KMS-11 (cell line): ENCODE measurements at regions not wholly inside any gene's neighbourhood (a gene's known extent, or its start where the extent isn't known, plus 50 kb on each side); places are given as distances from the start of the nearest gene placed in this dataset.

Source experiments
- H2AFZ ChIP-seq: fragments of 200-600 bp; sonication (generic); 2 replicates; pipeline ENCODE4 v1.6.1; 2016; ENCODE audit warnings: antibody characterized with exemption, mixed run types, low read depth
- H3K27ac ChIP-seq: fragments of 200-600 bp; sonication (generic); 2 replicates; pipeline ENCODE4 v1.6.1; 2016; ENCODE audit warnings: mild to moderate bottlenecking, mixed run types
- H3K27me3 ChIP-seq: fragments of 200-600 bp; sonication (generic); 2 replicates; pipeline ENCODE4 v1.6.1; 2017; ENCODE audit warnings: mild to moderate bottlenecking, low read depth, mixed run types, moderate library complexity; ENCODE audit not compliant: insufficient read depth
- H3K36me3 ChIP-seq: fragments of 200-600 bp; sonication (generic); 2 replicates; pipeline ENCODE4 v1.6.1; 2017; ENCODE audit warnings: mild to moderate bottlenecking, mixed run types; ENCODE audit not compliant: insufficient read depth
- H3K4me1 ChIP-seq: fragments of 200-600 bp; sonication (generic); 2 replicates; pipeline ENCODE4 v1.6.1; 2016; ENCODE audit warnings: mild to moderate bottlenecking, low read depth, mixed run types; ENCODE audit not compliant: poor library complexity, severe bottlenecking
- H3K4me2 ChIP-seq: fragments of 200-600 bp; sonication (generic); 2 replicates; pipeline ENCODE4 v1.7.0; 2016; ENCODE audit warnings: mild to moderate bottlenecking, mixed run types
- H3K4me3 ChIP-seq: fragments of 200-600 bp; sonication (generic); IDR thresholded peaks from 2 replicates; pipeline ENCODE4 v1.6.1; 2017; ENCODE audit warnings: low read depth, low read length, mixed read lengths; ENCODE audit not compliant: insufficient read depth
- H3K79me2 ChIP-seq: fragments of 200-600 bp; sonication (generic); 2 replicates; pipeline ENCODE4 v1.6.1; 2016; ENCODE audit warnings: low read depth, mixed run types; ENCODE audit not compliant: insufficient read depth
- H3K9ac ChIP-seq: fragments of 200-600 bp; sonication (generic); 2 replicates; pipeline ENCODE4 v1.6.1; 2016; ENCODE audit warnings: mild to moderate bottlenecking, mixed run types
- H4K20me1 ChIP-seq: fragments of 200-600 bp; sonication (generic); 2 replicates; pipeline ENCODE4 v1.6.1; 2016; ENCODE audit warnings: mild to moderate bottlenecking, mixed run types; ENCODE audit not compliant: insufficient read depth
- CTCF ChIP-seq: fragments of 200-600 bp; sonication (generic); conservative IDR thresholded peaks from 2 replicates; pipeline ENCODE4 v1.6.1; 2017; ENCODE audit warnings: low read depth, mild to moderate bottlenecking, antibody characterized with exemption, low read length, moderate library complexity, mixed read lengths

GRCh38 chr1:106984801-106985200 lies 71.7 kb upstream of the PRMT6 start:
- no peak for TF ChIP-seq CTCF
- no peak overlapping the region for H3K27ac ChIP-seq
- H3K36me3 ChIP-seq: no peaks in the 10 kb centered on the region
- H3K4me3 ChIP-seq: no peak overlapping the region
- no peaks in the 10 kb centered on the region for H4K20me1 ChIP-seq
- H2AFZ ChIP-seq: no peak overlapping the region
- no peaks in the 10 kb centered on the region for H3K4me1 ChIP-seq
- H3K4me2 ChIP-seq: no peak overlapping the region
- no peak overlapping the region for H3K9ac ChIP-seq
- H3K79me2 ChIP-seq: no peaks in the 10 kb centered on the region
- H3K27me3 ChIP-seq: no peaks in the 10 kb centered on the region

- no peaks in the 10 kb centered on the region for H3K4me1 ChIP-seq
- no peaks in the 10 kb centered on the region for H3K36me3 ChIP-seq
- H3K27ac ChIP-seq: no peak overlapping the region
- no peak overlapping the region for H2AFZ ChIP-seq
- no peaks in the 10 kb centered on the region for H4K20me1 ChIP-seq
- H3K27me3 ChIP-seq: no peaks in the 10 kb centered on the region
- H3K4me3 ChIP-seq: no peak overlapping the region
- no peak overlapping the region for H3K9ac ChIP-seq
- no peaks in the 10 kb centered on the region for H3K79me2 ChIP-seq
- no peak overlapping the region for H3K4me2 ChIP-seq
- TF ChIP-seq CTCF: no peak
Observed at GRCh38 chr1:106986603-106987002, 69.9 kb upstream of the PRMT6 start.

DNA sequence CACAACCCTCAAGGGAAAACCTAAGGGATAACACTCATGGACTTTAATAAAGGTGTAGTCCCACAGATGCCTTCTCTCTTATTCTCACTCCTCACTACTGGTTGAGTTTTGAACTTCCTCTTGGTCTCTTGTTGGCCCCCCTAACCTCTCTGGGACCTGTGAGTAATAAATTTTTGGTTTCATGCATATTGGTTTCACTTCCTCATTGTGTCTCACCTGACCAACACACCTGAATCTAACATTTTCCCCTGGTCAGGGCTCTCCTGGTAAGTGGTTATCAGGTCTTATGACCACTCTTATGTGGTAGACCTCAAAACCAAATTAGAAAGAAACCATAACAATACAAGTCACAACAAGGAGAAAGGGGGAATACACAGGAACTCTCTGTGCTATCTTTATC lies 60.5 kb upstream of the PRMT6 start:
- Histone ChIP-seq H3K27ac (no peak overlapping the region), H3K79me2 (no peaks in the 10 kb centered on the region), H3K4me1 (no peaks in the 10 kb centered on the region), H2AFZ (no peak overlapping the region), H3K4me3 (no peak overlapping the region), H3K27me3 (no peaks in the 10 kb centered on the region), H3K4me2 (no peak overlapping the region), H3K9ac (no peak overlapping the region), H4K20me1 (no peaks in the 10 kb centered on the region), H3K36me3 (no peaks in the 10 kb centered on the region)
- no peak for TF ChIP-seq CTCF

- Histone ChIP-seq H2AFZ (no peak overlapping the region), H3K36me3 (no peaks in the 10 kb centered on the region), H3K9ac (no peak overlapping the region), H3K79me2 (no peaks in the 10 kb centered on the region), H3K4me1 (no peaks in the 10 kb centered on the region), H3K4me3 (no peak overlapping the region), H3K27ac (no peak overlapping the region), H3K27me3 (no peaks in the 10 kb centered on the region), H4K20me1 (no peaks in the 10 kb centered on the region), H3K4me2 (no peak overlapping the region)
- no peak for TF ChIP-seq CTCF
Observed at GRCh38 chr1:106998431-106999002, 58.0 kb upstream of the PRMT6 start.
